ENCODE measurements at regions not wholly inside any gene's neighbourhood (a gene's known extent, or its start where the extent isn't known, plus 50 kb on each side); places are given as distances from the start of the nearest gene placed in this dataset.

GRCh38 chr4:126396121-126396520 lies 1081.4 kb downstream of the FAT4 start:
- no peak overlapping the region for H2AFZ ChIP-seq (ENCODE audit: low read length)
- H3K4me2 ChIP-seq (ENCODE audit: extremely low read depth, insufficient read depth, low read length) = no peak overlapping the region
- no peak for DNase-seq (ENCODE audit: low read depth in 2 of 2)
- H4K20me1 ChIP-seq (ENCODE audit: control insufficient read depth, extremely low read depth, insufficient read depth, low read length) = no peaks in the 10 kb centered on the region
- H3K27me3 ChIP-seq (ENCODE audit: control insufficient read depth, insufficient read depth, low read length) = no peaks in the 10 kb centered on the region
- no peaks in the 10 kb centered on the region for H3K4me1 ChIP-seq (ENCODE audit: control insufficient read depth, extremely low read depth, insufficient read depth, low read length)
- no peak overlapping the region for H3K27ac ChIP-seq (ENCODE audit: insufficient read depth, low read length)
- no peaks in the 10 kb centered on the region for H3K36me3 ChIP-seq (ENCODE audit: control insufficient read depth, insufficient read depth, low read length)
- no peaks in the 10 kb centered on the region for H3K79me2 ChIP-seq (ENCODE audit: control insufficient read depth, insufficient read depth, low read length)
- H3K4me3 ChIP-seq (replicated peaks in 1 of 4; ENCODE audit: control extremely low read depth in 1 of 4, insufficient read depth in 1 of 4, low read depth in 3 of 4, low read length in 4 of 4) = no peak overlapping the region
- no peaks in the 10 kb centered on the region for H3K9me3 ChIP-seq (ENCODE audit: control insufficient read depth, insufficient read depth, low read depth, low read length)
- no peak overlapping the region for H3K9ac ChIP-seq (ENCODE audit: insufficient read depth, low read length)
- TF ChIP-seq CTCF (conservative IDR thresholded peaks at IDR 0.05 in 1 of 2, IDR thresholded peaks at IDR 0.05 in 1 of 2; ENCODE audit: low read depth in 1 of 2, low read length in 2 of 2) = no peak
- TF ChIP-seq EZH2 (IDR thresholded peaks at IDR 0.05; ENCODE audit: low read length, missing control alignments) = no peak

- Histone ChIP-seq H3K79me2 (ENCODE audit: control insufficient read depth, insufficient read depth, low read length) (no peaks in the 10 kb centered on the region), H3K27ac (ENCODE audit: insufficient read depth, low read length) (no peak overlapping the region), H3K4me2 (ENCODE audit: extremely low read depth, insufficient read depth, low read length) (no peak overlapping the region), H3K4me1 (ENCODE audit: control insufficient read depth, extremely low read depth, insufficient read depth, low read length) (no peaks in the 10 kb centered on the region), H2AFZ (ENCODE audit: low read length) (no peak overlapping the region), H4K20me1 (ENCODE audit: control insufficient read depth, extremely low read depth, insufficient read depth, low read length) (no peaks in the 10 kb centered on the region), H3K27me3 (ENCODE audit: control insufficient read depth, insufficient read depth, low read length) (no peaks in the 10 kb centered on the region), H3K9me3 (ENCODE audit: control insufficient read depth, insufficient read depth, low read depth, low read length) (no peaks in the 10 kb centered on the region), H3K4me3 (replicated peaks in 1 of 4; ENCODE audit: control extremely low read depth in 1 of 4, insufficient read depth in 1 of 4, low read depth in 3 of 4, low read length in 4 of 4) (no peak overlapping the region), H3K9ac (ENCODE audit: insufficient read depth, low read length) (no peak overlapping the region), H3K36me3 (ENCODE audit: control insufficient read depth, insufficient read depth, low read length) (no peaks in the 10 kb centered on the region)
- DNase-seq (ENCODE audit: low read depth in 2 of 2) = no peak
- TF ChIP-seq CTCF (conservative IDR thresholded peaks at IDR 0.05 in 1 of 2, IDR thresholded peaks at IDR 0.05 in 1 of 2; ENCODE audit: low read depth in 1 of 2, low read length in 2 of 2) (no peak), EZH2 (IDR thresholded peaks at IDR 0.05; ENCODE audit: low read length, missing control alignments) (no peak)
Observed at GRCh38 chr4:126396703-126397102, 1081.9 kb downstream of the FAT4 start.

- no peak overlapping the region for H3K4me3 ChIP-seq (replicated peaks in 1 of 4; ENCODE audit: control extremely low read depth in 1 of 4, insufficient read depth in 1 of 4, low read depth in 3 of 4, low read length in 4 of 4)
- H3K27me3 ChIP-seq (ENCODE audit: control insufficient read depth, insufficient read depth, low read length) = no peaks in the 10 kb centered on the region
- peak; percentile 1 to 31 for DNase-seq (ENCODE audit: low read depth in 2 of 2)
- H3K4me1 ChIP-seq (ENCODE audit: control insufficient read depth, extremely low read depth, insufficient read depth, low read length) = no peaks in the 10 kb centered on the region
- no peak overlapping the region for H3K9ac ChIP-seq (ENCODE audit: insufficient read depth, low read length)
- TF ChIP-seq CTCF (conservative IDR thresholded peaks at IDR 0.05 in 1 of 2, IDR thresholded peaks at IDR 0.05 in 1 of 2; ENCODE audit: low read depth in 1 of 2, low read length in 2 of 2) (no peak), EZH2 (IDR thresholded peaks at IDR 0.05; ENCODE audit: low read length, missing control alignments) (no peak)
- H3K9me3 ChIP-seq (ENCODE audit: control insufficient read depth, insufficient read depth, low read depth, low read length) = no peaks in the 10 kb centered on the region
- no peaks in the 10 kb centered on the region for H3K79me2 ChIP-seq (ENCODE audit: control insufficient read depth, insufficient read depth, low read length)
- no peaks in the 10 kb centered on the region for H4K20me1 ChIP-seq (ENCODE audit: control insufficient read depth, extremely low read depth, insufficient read depth, low read length)
- H3K4me2 ChIP-seq (ENCODE audit: extremely low read depth, insufficient read depth, low read length) = no peak overlapping the region
- peak overlapping the region; percentile 16 for H2AFZ ChIP-seq (ENCODE audit: low read length)
- no peak overlapping the region for H3K27ac ChIP-seq (ENCODE audit: insufficient read depth, low read length)
- H3K36me3 ChIP-seq (ENCODE audit: control insufficient read depth, insufficient read depth, low read length) = no peaks in the 10 kb centered on the region
Observed at GRCh38 chr4:126404549-126404948, 1089.8 kb downstream of the FAT4 start.

All from fibroblast of lung (primary cell).